Ishikawa (cell line): ENCODE measurements at regions not wholly inside any gene's neighbourhood (a gene's known extent, or its start where the extent isn't known, plus 50 kb on each side); places are given as distances from the start of the nearest gene placed in this dataset.

ENCODE experiments used
- CEBPB ChIP-seq: IDR thresholded peaks from 2 replicates; pipeline ENCODE4 v1.6.1; 2012
- CREB1 ChIP-seq: IDR thresholded peaks from 2 replicates; pipeline ENCODE4 v1.6.1; 2012; ENCODE audit warnings: low read depth
- EGR1 ChIP-seq: IDR thresholded peaks from 2 replicates; pipeline ENCODE4 v1.6.1; 2012
- EP300 ChIP-seq: IDR thresholded peaks from 2 replicates; pipeline ENCODE4 v1.6.1; 2012; ENCODE audit warnings: borderline replicate concordance
- FOXM1 ChIP-seq: IDR thresholded peaks from 2 replicates; pipeline ENCODE4 v1.6.1; 2012; ENCODE audit warnings: low read depth, borderline replicate concordance
- MAX ChIP-seq: IDR thresholded peaks from 2 replicates; pipeline ENCODE4 v1.6.1; 2012
- NFIC ChIP-seq: IDR thresholded peaks from 2 replicates; pipeline ENCODE4 v1.6.1; 2012
- RAD21 ChIP-seq: IDR thresholded peaks from 2 replicates; pipeline ENCODE4 v1.6.1; 2012; ENCODE audit warnings: low read depth
- REST ChIP-seq: IDR thresholded peaks from 2 replicates; pipeline ENCODE4 v1.6.1; 2012; ENCODE audit warnings: low read depth, mild to moderate bottlenecking
- TAF1 ChIP-seq: IDR thresholded peaks from 2 replicates; pipeline ENCODE4 v1.6.1; 2012; ENCODE audit warnings: low read depth, mild to moderate bottlenecking
- TCF12 ChIP-seq: IDR thresholded peaks from 2 replicates; pipeline ENCODE4 v1.6.1; 2012; ENCODE audit warnings: low read depth
- TEAD4 ChIP-seq: IDR thresholded peaks from 2 replicates; pipeline ENCODE4 v1.6.1; 2012
- USF1 ChIP-seq: IDR thresholded peaks from 2 replicates; pipeline ENCODE4 v1.6.1; 2012
- YY1 ChIP-seq: IDR thresholded peaks from 2 replicates; pipeline ENCODE4 v1.6.1; 2012; ENCODE audit warnings: low read depth
- ZBTB7A ChIP-seq: IDR thresholded peaks from 2 replicates; pipeline ENCODE4 v1.6.1; 2012; ENCODE audit warnings: low read depth

- TF ChIP-seq FOXM1 (no peak), USF1 (no peak), TEAD4 (no peak), EGR1 (no peak), ZBTB7A (no peak), CREB1 (no peak), RAD21 (no peak)
These were observed 576.3 kb downstream of the PCDH19 start for GRCh38 chrX:99833821-99834220.

GRCh38 chrX:99820197-99820596 lies 589.9 kb downstream of the PCDH19 start:
- TF ChIP-seq FOXM1: no peak
- no peak for TF ChIP-seq CREB1
- TF ChIP-seq REST: no peak
- no peak for TF ChIP-seq RAD21
- TF ChIP-seq EGR1: no peak
- TF ChIP-seq MAX: no peak
- TF ChIP-seq ZBTB7A: no peak
- TF ChIP-seq CEBPB: no peak
- TF ChIP-seq NFIC: no peak
- TF ChIP-seq USF1: no peak
- no peak for TF ChIP-seq TCF12
- TF ChIP-seq EP300: no peak
- no peak for TF ChIP-seq YY1
- no peak for TF ChIP-seq TEAD4

GRCh38 chrX:99800016-99800415 lies 610.1 kb downstream of the PCDH19 start:
- TF ChIP-seq REST (no peak), CREB1 (no peak), RAD21 (no peak), MAX (no peak), CEBPB (no peak), EGR1 (no peak), USF1 (no peak), YY1 (no peak), EP300 (no peak), TAF1 (no peak)

- no peak for TF ChIP-seq FOXM1
- TF ChIP-seq CREB1: no peak
- no peak for TF ChIP-seq CEBPB
- no peak for TF ChIP-seq TEAD4
- TF ChIP-seq TCF12: no peak
- no peak for TF ChIP-seq TAF1
- TF ChIP-seq USF1: no peak
- TF ChIP-seq RAD21: no peak
- TF ChIP-seq MAX: no peak
- no peak for TF ChIP-seq YY1
- no peak for TF ChIP-seq EP300
- no peak for TF ChIP-seq REST
- TF ChIP-seq NFIC: no peak
- TF ChIP-seq ZBTB7A: no peak
- TF ChIP-seq EGR1: no peak
These were observed 611.1 kb downstream of the PCDH19 start for GRCh38 chrX:99798936-99799335.
